Keratinocyte (primary cell): ENCODE measurements at regions not wholly inside any gene's neighbourhood (a gene's known extent, or its start where the extent isn't known, plus 50 kb on each side); places are given as distances from the start of the nearest gene placed in this dataset.
A peak's percentile ranks its signal among the peaks of the same experiment; 100 is the strongest.

Experiments used
- DNase-seq: peaks from one replicate; pipeline ENCODE4 v3.0.0-alpha.2; 2011; ENCODE audit warnings: low read depth, missing footprints, low spot score
- FAIRE-seq: peaks from 2 replicates; lab custom pipeline; 2011; peaks lifted over from hg19 to GRCh38; lab: Jason Lieb, UNC
- H2AFZ ChIP-seq: 2 replicates; pipeline ENCODE4 v1.6.0; 2012; ENCODE audit warnings: low read length, control low read depth, inconsistent platforms; ENCODE audit not compliant: control insufficient read depth
- H3K27ac ChIP-seq: 2 replicates; pipeline ENCODE4 v1.5.1; 2011; ENCODE audit warnings: low read length; ENCODE audit not compliant: control insufficient read depth, insufficient read depth
- H3K27me3 ChIP-seq: 3 replicates; pipeline ENCODE4 v1.6.0; 2011; ENCODE audit warnings: low read length; ENCODE audit not compliant: control insufficient read depth, insufficient read depth; ENCODE audit errors: extremely low read depth
- H3K36me3 ChIP-seq, 2 experiments: 2 replicates in 1 of 2; 3 replicates in 1 of 2; pipeline ENCODE4 v1.5.1; 2011; ENCODE audit warnings: low read length in 2 of 2, mild to moderate bottlenecking in 1 of 2; ENCODE audit not compliant: control insufficient read depth in 2 of 2, insufficient read depth in 2 of 2; ENCODE audit errors: extremely low read depth in 1 of 2
- H3K4me1 ChIP-seq: 3 replicates; pipeline ENCODE4 v1.5.1; 2011; ENCODE audit warnings: low read length; ENCODE audit not compliant: control insufficient read depth, insufficient read depth; ENCODE audit errors: extremely low read depth
- H3K4me2 ChIP-seq: 3 replicates; pipeline ENCODE4 v1.6.0; 2011; ENCODE audit warnings: low read depth, low read length; ENCODE audit not compliant: control insufficient read depth, insufficient read depth; ENCODE audit errors: extremely low read depth
- H3K4me3 ChIP-seq, 3 experiments: fragments of 200-600 bp in 1 of 3; sonication (generic) in 1 of 3; 2 replicates in 2 of 3; 3 replicates in 1 of 3; pipeline ENCODE4 v1.5.1; 2011 to 2016; ENCODE audit warnings: low read length in 3 of 3, mild to moderate bottlenecking in 3 of 3, control low read depth in 2 of 3, inconsistent platforms in 1 of 3, low read depth in 1 of 3, mixed read lengths in 1 of 3, mixed run types in 1 of 3, moderate library complexity in 1 of 3; ENCODE audit not compliant: control insufficient read depth in 2 of 3, insufficient read depth in 2 of 3; ENCODE audit errors: extremely low read depth in 1 of 3
- H3K79me2 ChIP-seq: 2 replicates; pipeline ENCODE4 v1.6.0; 2012; ENCODE audit warnings: low read length; ENCODE audit not compliant: control insufficient read depth, insufficient read depth
- H3K9ac ChIP-seq: 3 replicates; pipeline ENCODE4 v1.6.0; 2011; ENCODE audit warnings: low read length; ENCODE audit not compliant: control insufficient read depth, insufficient read depth; ENCODE audit errors: extremely low read depth
- H3K9me1 ChIP-seq: 3 replicates; pipeline ENCODE4 v1.6.0; 2011; ENCODE audit warnings: low read length; ENCODE audit not compliant: control insufficient read depth, insufficient read depth; ENCODE audit errors: extremely low read depth
- H3K9me3 ChIP-seq: 2 replicates; pipeline ENCODE4 v1.5.1; 2012; ENCODE audit warnings: low read depth, low read length; ENCODE audit not compliant: control insufficient read depth
- H4K20me1 ChIP-seq: 3 replicates; pipeline ENCODE4 v1.6.0; 2011; ENCODE audit warnings: low read length; ENCODE audit not compliant: control insufficient read depth, insufficient read depth; ENCODE audit errors: extremely low read depth
- CTCF ChIP-seq, 3 experiments: IDR thresholded peaks in 1 of 3; conservative IDR thresholded peaks in 1 of 3; optimal IDR thresholded peaks in 1 of 3; 2 replicates in 2 of 3; 3 replicates in 1 of 3; pipeline versions ENCODE3 to v1.5.1; 2011; ENCODE audit warnings: low read length in 3 of 3, mild to moderate bottlenecking in 3 of 3, moderate library complexity in 2 of 3, control low read depth in 1 of 3, inconsistent platforms in 1 of 3; ENCODE audit not compliant: insufficient read depth in 2 of 3; ENCODE audit errors: extremely low read depth in 1 of 3
- EZH2 ChIP-seq: IDR thresholded peaks from one replicate; pipeline ENCODE4 v1.6.1; 2012; ENCODE audit warnings: inconsistent platforms, mild to moderate bottlenecking, low read length, moderate library complexity
- dilution Hi-C: fragments of 300-500 bp; cut with MboI; formaldehyde crosslinking; loops from one replicate; pipeline ENCODE4 v1.7.0; 2020; ENCODE audit warnings: low sequenced_read_pairs; ENCODE audit not compliant: extremely low pct_ligation_motif_present

- no peaks in the 10 kb centered on the region for H3K27me3 ChIP-seq
- no peaks in the 10 kb centered on the region for H3K4me1 ChIP-seq
- H3K4me2 ChIP-seq = no peak overlapping the region
- H2AFZ ChIP-seq = peak overlapping the region; percentile 66
- no peaks in the 10 kb centered on the region for H4K20me1 ChIP-seq
- H3K4me3 ChIP-seq = no peak overlapping the region
- H3K9ac ChIP-seq = no peak overlapping the region
- H3K9me3 ChIP-seq = no peaks in the 10 kb centered on the region
- DNase-seq = no peak
- dilution Hi-C loops = no loop called here
- no peak for TF ChIP-seq EZH2
- TF ChIP-seq CTCF (optimal IDR thresholded peaks at IDR 0.05 in 1 of 3, IDR thresholded peaks at IDR 0.05 in 1 of 3, conservative IDR thresholded peaks at IDR 0.05 in 1 of 3; ENCODE audit: extremely low read depth in 1 of 3, insufficient read depth in 2 of 3, low read length in 3 of 3) = no peak
- no peaks in the 10 kb centered on the region for H3K36me3 ChIP-seq
- no peak overlapping the region for H3K27ac ChIP-seq
- no peaks in the 10 kb centered on the region for H3K79me2 ChIP-seq
- H3K9me1 ChIP-seq = no peaks in the 10 kb centered on the region
- FAIRE-seq = no peak
Measured at GRCh38 chr7:84274029-84274638, 79.5 kb upstream of the SEMA3A start.

- Histone ChIP-seq H3K9me3 (no peaks in the 10 kb centered on the region), H2AFZ (no peak overlapping the region), H3K4me3 (no peak overlapping the region), H3K9me1 (no peaks in the 10 kb centered on the region), H3K36me3 (no peaks in the 10 kb centered on the region), H3K4me2 (no peak overlapping the region), H3K27ac (no peak overlapping the region), H3K79me2 (no peaks in the 10 kb centered on the region), H4K20me1 (no peaks in the 10 kb centered on the region), H3K27me3 (no peaks in the 10 kb centered on the region), H3K4me1 (no peaks in the 10 kb centered on the region), H3K9ac (no peak overlapping the region)
- dilution Hi-C loops = no loop called here
- no peak for FAIRE-seq
- TF ChIP-seq EZH2 (no peak), CTCF (optimal IDR thresholded peaks at IDR 0.05 in 1 of 3, IDR thresholded peaks at IDR 0.05 in 1 of 3, conservative IDR thresholded peaks at IDR 0.05 in 1 of 3; ENCODE audit: extremely low read depth in 1 of 3, insufficient read depth in 2 of 3, low read length in 3 of 3) (no peak)
- no peak for DNase-seq
Measured at GRCh38 chr7:84271543-84271942, 77.0 kb upstream of the SEMA3A start.
